ENCODE measurements at regions not wholly inside any gene's neighbourhood (a gene's known extent, or its start where the extent isn't known, plus 50 kb on each side); places are given as distances from the start of the nearest gene placed in this dataset.

GRCh38 chr12:123089631-123090353 lies 61.1 kb downstream of the PITPNM2 start:
- TF ChIP-seq SIN3A (IDR thresholded peaks at IDR 0.05; ENCODE audit: borderline replicate concordance, insufficient read depth, low read length), result no peak
- TF ChIP-seq TAF1 (IDR thresholded peaks at IDR 0.05; ENCODE audit: borderline replicate concordance, insufficient read depth, low read length), result no peak
- TF ChIP-seq POLR2AphosphoS5 (IDR thresholded peaks at IDR 0.05; ENCODE audit: low read depth, low read length), result no peak
- TF ChIP-seq REST (IDR thresholded peaks at IDR 0.05; ENCODE audit: insufficient read depth in 1 of 2, low read depth in 2 of 2, low read length in 2 of 2), result no peak

All from PFSK-1 (cell line).